Smooth muscle cell (in vitro differentiated cells): ENCODE measurements at regions not wholly inside any gene's neighbourhood (a gene's known extent, or its start where the extent isn't known, plus 50 kb on each side); places are given as distances from the start of the nearest gene placed in this dataset.

Source experiments
- DNase-seq: peaks from one replicate; lab custom pipeline; 2025; ENCODE audit not compliant: unreplicated experiment; lab: John Stamatoyannopoulos, UW
- H2AFZ ChIP-seq: fragments of 200-600 bp; sonication (generic); 2 replicates; pipeline ENCODE4 v1.6.0; 2016; ENCODE audit warnings: antibody characterized with exemption, low read depth, mild to moderate bottlenecking
- H3F3A ChIP-seq: fragments of 200-600 bp; sonication (generic); 2 replicates; pipeline ENCODE4 v1.6.0; 2017; ENCODE audit warnings: antibody characterized with exemption, low read depth
- H3K27ac ChIP-seq: fragments of 200-600 bp; sonication (generic); 2 replicates; pipeline ENCODE4 v1.5.1; 2016; ENCODE audit warnings: low read depth, mild to moderate bottlenecking
- H3K27me3 ChIP-seq: fragments of 200-600 bp; sonication (generic); 2 replicates; pipeline ENCODE4 v1.6.1; 2016; ENCODE audit warnings: low read depth, mild to moderate bottlenecking
- H3K36me3 ChIP-seq: fragments of 200-600 bp; sonication (generic); 2 replicates; pipeline ENCODE4 v1.5.1; 2016; ENCODE audit warnings: low read depth
- H3K4me1 ChIP-seq: fragments of 200-600 bp; sonication (generic); 2 replicates; pipeline ENCODE4 v1.5.1; 2016; ENCODE audit warnings: low read depth
- H3K4me2 ChIP-seq: fragments of 200-600 bp; sonication (generic); 2 replicates; pipeline ENCODE4 v1.6.0; 2016; ENCODE audit warnings: mild to moderate bottlenecking
- H3K4me3 ChIP-seq: fragments of 200-600 bp; sonication (generic); 2 replicates; pipeline ENCODE4 v1.5.1; 2016; ENCODE audit warnings: mild to moderate bottlenecking
- H3K79me2 ChIP-seq: fragments of 200-600 bp; sonication (generic); 2 replicates; pipeline ENCODE4 v1.6.0; 2016; ENCODE audit warnings: low read depth, mild to moderate bottlenecking
- H3K9ac ChIP-seq: fragments of 200-600 bp; sonication (generic); 2 replicates; pipeline ENCODE4 v1.6.0; 2016; ENCODE audit warnings: low read depth
- H3K9me3 ChIP-seq: fragments of 200-600 bp; sonication (generic); replicated peaks from 2 replicates; pipeline ENCODE4 v1.5.1; 2016; ENCODE audit warnings: low read depth
- H4K20me1 ChIP-seq: fragments of 200-600 bp; sonication (generic); 2 replicates; pipeline ENCODE4 v1.6.0; 2016; ENCODE audit warnings: low read depth
- WGBS: methylation state at CpG from one replicate; pipeline ENCODE4 v1.1.7; 2016; ENCODE audit warnings: low lambda C conversion rate; 5-methylcytosine and 5-hydroxymethylcytosine counted together
- TF ChIP-seq, protein P1 (sequence below): fragments of 200-600 bp; sonication (generic); IDR thresholded peaks from 2 replicates; pipeline ENCODE4 v1.5.1; 2017; ENCODE audit warnings: borderline replicate concordance, mild to moderate bottlenecking, antibody characterized with exemption; ENCODE audit not compliant: insufficient read depth, poor library complexity, severe bottlenecking

DNA sequence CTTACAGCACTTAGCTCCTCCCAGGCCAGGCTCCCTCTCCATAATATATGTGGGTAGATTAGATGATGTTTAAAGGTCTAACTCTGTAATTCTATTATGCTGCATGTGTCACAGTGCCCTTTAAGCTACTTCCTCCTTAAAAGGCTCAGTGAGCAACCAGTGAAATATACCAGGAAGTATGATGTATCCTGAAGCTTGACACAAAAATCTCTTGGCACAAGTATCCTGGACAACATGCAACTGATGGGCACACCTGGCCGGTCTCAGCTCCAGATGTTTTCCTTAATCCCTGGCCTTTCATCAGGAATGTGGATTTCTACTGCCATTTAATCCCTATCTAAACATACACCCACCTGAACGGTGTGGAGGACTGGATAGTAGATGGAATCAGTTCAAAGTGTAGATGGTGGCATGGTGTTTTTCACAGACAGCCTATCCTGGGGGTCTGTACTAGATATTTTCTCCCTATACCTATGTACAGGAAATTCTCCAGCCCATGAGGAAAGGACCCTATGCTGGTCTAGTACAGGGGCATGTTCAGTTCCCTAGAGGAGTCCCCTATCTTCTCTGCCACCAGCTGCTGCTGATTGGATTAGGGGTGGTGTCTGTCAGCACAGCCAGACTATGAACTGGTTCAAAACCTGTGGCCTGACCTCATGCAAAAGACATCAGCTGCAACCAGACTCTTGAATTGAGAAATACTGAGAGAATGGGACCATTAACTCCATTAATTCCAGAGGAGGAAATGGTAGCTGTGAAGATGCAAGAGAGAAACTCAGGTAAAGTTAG, 59.4 kb upstream of the CITED2 start:
- Histone ChIP-seq H3F3A (no peaks in the 10 kb centered on the region), H4K20me1 (no peaks in the 10 kb centered on the region), H3K27ac (no peak overlapping the region), H2AFZ (no peak overlapping the region), H3K4me1 (peaks cover 3% of the 10 kb centered on the region), H3K36me3 (no peaks in the 10 kb centered on the region), H3K4me2 (no peak overlapping the region), H3K9me3 (no peaks in the 10 kb centered on the region), H3K4me3 (no peak overlapping the region), H3K9ac (no peak overlapping the region), H3K79me2 (no peaks in the 10 kb centered on the region), H3K27me3 (no peaks in the 10 kb centered on the region)
- no peak for DNase-seq
- WGBS: 69% methylated on average over 2 of the region's 2 CpGs
- TF ChIP-seq, protein P1, sequence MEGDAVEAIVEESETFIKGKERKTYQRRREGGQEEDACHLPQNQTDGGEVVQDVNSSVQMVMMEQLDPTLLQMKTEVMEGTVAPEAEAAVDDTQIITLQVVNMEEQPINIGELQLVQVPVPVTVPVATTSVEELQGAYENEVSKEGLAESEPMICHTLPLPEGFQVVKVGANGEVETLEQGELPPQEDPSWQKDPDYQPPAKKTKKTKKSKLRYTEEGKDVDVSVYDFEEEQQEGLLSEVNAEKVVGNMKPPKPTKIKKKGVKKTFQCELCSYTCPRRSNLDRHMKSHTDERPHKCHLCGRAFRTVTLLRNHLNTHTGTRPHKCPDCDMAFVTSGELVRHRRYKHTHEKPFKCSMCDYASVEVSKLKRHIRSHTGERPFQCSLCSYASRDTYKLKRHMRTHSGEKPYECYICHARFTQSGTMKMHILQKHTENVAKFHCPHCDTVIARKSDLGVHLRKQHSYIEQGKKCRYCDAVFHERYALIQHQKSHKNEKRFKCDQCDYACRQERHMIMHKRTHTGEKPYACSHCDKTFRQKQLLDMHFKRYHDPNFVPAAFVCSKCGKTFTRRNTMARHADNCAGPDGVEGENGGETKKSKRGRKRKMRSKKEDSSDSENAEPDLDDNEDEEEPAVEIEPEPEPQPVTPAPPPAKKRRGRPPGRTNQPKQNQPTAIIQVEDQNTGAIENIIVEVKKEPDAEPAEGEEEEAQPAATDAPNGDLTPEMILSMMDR: no peak

DNA sequence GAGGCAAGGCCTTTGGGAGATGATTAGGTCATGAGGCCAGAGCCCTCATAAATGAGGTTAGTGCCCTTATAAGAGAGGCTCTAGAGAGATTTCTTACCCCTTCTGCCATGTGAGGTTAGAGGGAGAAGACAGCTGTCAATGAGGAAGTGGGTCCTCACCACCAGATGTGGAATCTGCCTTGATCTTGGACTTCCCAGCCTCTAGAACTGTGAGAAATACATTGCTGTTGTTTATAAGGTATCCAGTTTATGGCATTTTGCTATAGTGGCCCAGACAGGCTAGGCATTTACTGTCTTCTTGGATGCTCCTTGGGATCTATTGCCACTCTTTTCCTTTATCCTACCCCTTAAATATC, 57.1 kb upstream of the CITED2 start:
- H3K27me3 ChIP-seq: no peaks in the 10 kb centered on the region
- no peak for DNase-seq
- no peak overlapping the region for H3K4me3 ChIP-seq

GRCh38 chr6:139430899-139431601, 56.6 kb upstream of the CITED2 start:
- Histone ChIP-seq H3K4me2 (no peak overlapping the region), H3K27ac (no peak overlapping the region), H3K79me2 (no peaks in the 10 kb centered on the region), H3K9ac (no peak overlapping the region), H3K27me3 (no peaks in the 10 kb centered on the region), H3K9me3 (no peaks in the 10 kb centered on the region), H2AFZ (no peak overlapping the region), H3K4me1 (peaks cover 1% of the 10 kb centered on the region), H3F3A (no peaks in the 10 kb centered on the region), H4K20me1 (no peaks in the 10 kb centered on the region), H3K4me3 (no peak overlapping the region), H3K36me3 (no peaks in the 10 kb centered on the region)
- TF ChIP-seq, protein P1: no peak
- WGBS: 92% methylated on average over 4 of the region's 4 CpGs
- DNase-seq: no peak

More for the DNA sequence above, 57.1 kb upstream of the CITED2 start:
- TF ChIP-seq, protein P1: no peak
- Histone ChIP-seq H3K9ac (no peak overlapping the region), H3F3A (no peaks in the 10 kb centered on the region), H2AFZ (no peak overlapping the region), H3K4me1 (peaks cover 3% of the 10 kb centered on the region), H3K27ac (no peak overlapping the region), H3K4me2 (no peak overlapping the region), H3K36me3 (no peaks in the 10 kb centered on the region), H4K20me1 (no peaks in the 10 kb centered on the region), H3K9me3 (no peaks in the 10 kb centered on the region), H3K79me2 (no peaks in the 10 kb centered on the region)
